A673 (cell line): ENCODE measurements at regions not wholly inside any gene's neighbourhood (a gene's known extent, or its start where the extent isn't known, plus 50 kb on each side); places are given as distances from the start of the nearest gene placed in this dataset.

Experiments
- BruUV-seq: library from RNA; stranded (reverse); fragments of 400-500 nt; replicated peaks from 2 replicates; lab custom pipeline; 2021; lab: Mats Ljungman, UMichigan
- CTCF ChIA-PET: fragments of 300-600 bp; sonication (Branson Sonifier 250); formaldehyde crosslinking; loops from one replicate; lab custom pipeline; 2022; ENCODE audit warnings: antibody characterized with exemption; lab: Charles Lee
- POLR2A ChIA-PET: fragments of 300-600 bp; sonication (Branson Sonifier 250); formaldehyde crosslinking; loops from one replicate; lab custom pipeline; 2022; ENCODE audit warnings: antibody characterized with exemption; ENCODE audit not compliant: low non-redundant PET; lab: Charles Lee
- DNase-seq: peaks from one replicate; pipeline ENCODE4 v3.0.0-alpha.2; 2015; ENCODE audit warnings: low spot score
- H3K27ac ChIP-seq: fragments of 200-600 bp; sonication (generic); 2 replicates; pipeline ENCODE4 v1.5.1; 2016; ENCODE audit warnings: mixed run types, low read depth, mild to moderate bottlenecking, mixed read lengths, antibody characterized with exemption, low read length; ENCODE audit not compliant: poor library complexity, severe bottlenecking
- H3K27me3 ChIP-seq: fragments of 200-600 bp; sonication (generic); replicated peaks from 2 replicates; pipeline ENCODE4 v1.6.1; 2017; ENCODE audit warnings: mixed run types, low read depth, mild to moderate bottlenecking, mixed read lengths, antibody characterized with exemption, low read length; ENCODE audit not compliant: insufficient read depth, poor library complexity
- H3K36me3 ChIP-seq: fragments of 200-600 bp; sonication (generic); 2 replicates; pipeline ENCODE4 v1.6.1; 2016; ENCODE audit warnings: mixed run types, mild to moderate bottlenecking, mixed read lengths, antibody characterized with exemption, low read length; ENCODE audit not compliant: insufficient read depth, poor library complexity, severe bottlenecking
- H3K4me1 ChIP-seq: fragments of 200-600 bp; sonication (generic); 2 replicates; pipeline ENCODE4 v1.6.1; 2017; ENCODE audit warnings: mixed run types, mild to moderate bottlenecking, mixed read lengths, antibody characterized with exemption, low read length; ENCODE audit not compliant: insufficient read depth, poor library complexity, severe bottlenecking
- H3K4me3 ChIP-seq: fragments of 200-600 bp; sonication (generic); 2 replicates; pipeline ENCODE4 v1.5.1; 2016; ENCODE audit warnings: low read depth, mixed run types, mild to moderate bottlenecking, mixed read lengths, low read length; ENCODE audit not compliant: poor library complexity, severe bottlenecking
- H3K9me3 ChIP-seq: fragments of 200-600 bp; sonication (generic); 2 replicates; pipeline ENCODE4 v1.6.1; 2016; ENCODE audit warnings: mixed run types, low read depth, mild to moderate bottlenecking, mixed read lengths, antibody characterized with exemption, low read length; ENCODE audit not compliant: poor library complexity, severe bottlenecking
- EZH2 ChIP-seq: fragments of 200-600 bp; sonication (generic); IDR thresholded peaks from 2 replicates; pipeline ENCODE4 v1.6.1; 2017; ENCODE audit warnings: borderline replicate concordance, low read depth, mild to moderate bottlenecking, mixed read lengths, antibody characterized with exemption, low read length; ENCODE audit not compliant: poor library complexity, severe bottlenecking
- intact Hi-C: fragments of 100-400 bp; cut with micrococcal nuclease; formaldehyde crosslinking; loops from one replicate; pipeline ENCODE4 v1.10.0; 2022; ENCODE audit not compliant: unreplicated experiment
- TF ChIP-seq, protein P1 (sequence below): fragments of 300-800, 200-600 bp; sonication (generic); conservative IDR thresholded peaks from 2 replicates; pipeline ENCODE4 v1.5.1; 2017; ENCODE audit warnings: low read depth, mild to moderate bottlenecking, antibody characterized with exemption, low read length, moderate library complexity, mixed read lengths

DNA sequence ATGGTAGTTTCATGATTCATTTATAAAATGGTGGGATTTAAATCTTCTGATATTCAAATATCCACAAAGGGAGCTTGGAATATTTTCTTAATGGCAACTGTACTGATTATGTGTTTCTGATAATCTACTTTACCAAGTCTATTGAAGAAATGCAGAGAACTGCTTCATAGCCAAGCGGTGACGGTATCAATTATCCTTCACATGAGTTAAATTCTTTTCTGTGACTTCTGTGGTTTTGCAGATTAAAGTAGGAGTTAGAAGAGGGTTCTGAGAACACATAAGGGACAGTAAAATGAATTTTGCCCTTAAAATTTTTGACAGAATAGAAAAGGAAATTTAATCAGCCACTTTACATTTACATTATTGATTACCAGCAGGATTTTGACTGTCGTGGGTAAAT, 563.2 kb downstream of the GBE1 start:
- intact Hi-C loops = no loop called here
- no peaks in the 10 kb centered on the region for H3K27me3 ChIP-seq
- POLR2A ChIA-PET = no interaction called here
- H3K27ac ChIP-seq = no peak overlapping the region
- TF ChIP-seq EZH2 = no peak
- TF ChIP-seq, protein P1, sequence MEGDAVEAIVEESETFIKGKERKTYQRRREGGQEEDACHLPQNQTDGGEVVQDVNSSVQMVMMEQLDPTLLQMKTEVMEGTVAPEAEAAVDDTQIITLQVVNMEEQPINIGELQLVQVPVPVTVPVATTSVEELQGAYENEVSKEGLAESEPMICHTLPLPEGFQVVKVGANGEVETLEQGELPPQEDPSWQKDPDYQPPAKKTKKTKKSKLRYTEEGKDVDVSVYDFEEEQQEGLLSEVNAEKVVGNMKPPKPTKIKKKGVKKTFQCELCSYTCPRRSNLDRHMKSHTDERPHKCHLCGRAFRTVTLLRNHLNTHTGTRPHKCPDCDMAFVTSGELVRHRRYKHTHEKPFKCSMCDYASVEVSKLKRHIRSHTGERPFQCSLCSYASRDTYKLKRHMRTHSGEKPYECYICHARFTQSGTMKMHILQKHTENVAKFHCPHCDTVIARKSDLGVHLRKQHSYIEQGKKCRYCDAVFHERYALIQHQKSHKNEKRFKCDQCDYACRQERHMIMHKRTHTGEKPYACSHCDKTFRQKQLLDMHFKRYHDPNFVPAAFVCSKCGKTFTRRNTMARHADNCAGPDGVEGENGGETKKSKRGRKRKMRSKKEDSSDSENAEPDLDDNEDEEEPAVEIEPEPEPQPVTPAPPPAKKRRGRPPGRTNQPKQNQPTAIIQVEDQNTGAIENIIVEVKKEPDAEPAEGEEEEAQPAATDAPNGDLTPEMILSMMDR = no peak
- no peaks in the 10 kb centered on the region for H3K4me1 ChIP-seq
- no TSS peak for BruUV-seq
- no peaks in the 10 kb centered on the region for H3K9me3 ChIP-seq
- CTCF ChIA-PET = no interaction called here
- DNase-seq = no peak
- no peaks in the 10 kb centered on the region for H3K36me3 ChIP-seq
- H3K4me3 ChIP-seq = no peak overlapping the region

DNA sequence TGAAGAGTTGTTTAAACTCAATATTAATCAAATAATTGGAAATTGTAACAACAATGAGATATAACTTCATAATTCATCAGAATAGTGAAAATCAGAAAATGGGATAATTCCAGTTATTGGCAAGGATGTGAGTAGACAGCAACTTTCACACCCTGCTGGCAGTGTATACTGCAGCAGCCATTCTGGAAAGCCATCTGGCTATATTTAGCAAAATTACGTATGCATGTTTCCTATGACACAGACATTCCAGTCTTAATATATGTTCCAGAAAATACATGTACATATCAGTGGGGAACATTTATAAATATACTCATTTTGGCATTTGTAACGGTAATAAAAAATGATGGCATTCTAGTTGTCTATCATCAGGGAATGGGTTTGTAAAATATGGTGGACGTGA, 564.1 kb downstream of the GBE1 start:
- DNase-seq = no peak
- ChIA-PET POLR2A (no interaction called here), CTCF (interaction anchor here (0.6 kb wide), 1 partner anchor 24 kb away, joined by 3 read pairs; no protein-coding TSS in a partner anchor)
- BruUV-seq = no TSS peak
- intact Hi-C loops = no loop called here
- no peaks in the 10 kb centered on the region for H3K9me3 ChIP-seq
- H3K36me3 ChIP-seq = no peaks in the 10 kb centered on the region
- H3K4me3 ChIP-seq = no peak overlapping the region
- H3K4me1 ChIP-seq = no peaks in the 10 kb centered on the region
- H3K27ac ChIP-seq = no peak overlapping the region
- no peak for TF ChIP-seq EZH2
- TF ChIP-seq, protein P1 = no peak
- no peaks in the 10 kb centered on the region for H3K27me3 ChIP-seq

DNA sequence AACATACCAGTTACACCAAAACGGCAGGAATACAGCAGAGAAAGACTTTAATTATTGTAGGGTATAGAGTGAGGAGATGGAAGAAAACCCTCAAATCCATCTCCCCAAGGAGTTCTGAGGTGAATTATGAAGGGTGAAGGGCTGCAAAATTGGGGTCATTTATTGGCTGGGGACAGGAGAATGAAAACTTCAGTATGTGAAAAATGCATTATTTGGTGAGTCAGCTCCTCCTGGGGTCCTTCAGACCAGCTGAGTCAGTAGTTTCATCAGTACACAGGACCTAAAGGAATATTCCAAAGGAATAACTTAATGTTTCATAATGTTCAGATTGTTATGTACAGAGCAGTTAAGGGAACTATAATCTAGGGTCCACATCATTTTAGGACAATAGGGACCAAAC, 566.0 kb downstream of the GBE1 start:
- H3K27ac ChIP-seq = no peak overlapping the region
- H3K4me1 ChIP-seq = no peaks in the 10 kb centered on the region
- CTCF ChIA-PET = no interaction called here
- H3K27me3 ChIP-seq = no peaks in the 10 kb centered on the region
- TF ChIP-seq, protein P1 = no peak
- no peak for TF ChIP-seq EZH2
- no peaks in the 10 kb centered on the region for H3K9me3 ChIP-seq
- no peak for DNase-seq
- no peaks in the 10 kb centered on the region for H3K36me3 ChIP-seq
- H3K4me3 ChIP-seq = no peak overlapping the region
- intact Hi-C loops = no loop called here
- POLR2A ChIA-PET = no interaction called here
- no TSS peak for BruUV-seq
